NCI-H774 (cell line): ENCODE measurements at regions not wholly inside any gene's neighbourhood (a gene's known extent, or its start where the extent isn't known, plus 50 kb on each side); places are given as distances from the start of the nearest gene placed in this dataset.

Experiments used
- DNase-seq: peaks from one replicate; lab custom pipeline; 2025; lab: John Stamatoyannopoulos, UW

- DNase-seq = no peak
Observed at GRCh38 chr2:16615687-16616615, 49.7 kb downstream of the CYRIA start.

- DNase-seq = no peak
Observed at GRCh38 chr2:16615246-16615645, 50.4 kb downstream of the CYRIA start.

DNA sequence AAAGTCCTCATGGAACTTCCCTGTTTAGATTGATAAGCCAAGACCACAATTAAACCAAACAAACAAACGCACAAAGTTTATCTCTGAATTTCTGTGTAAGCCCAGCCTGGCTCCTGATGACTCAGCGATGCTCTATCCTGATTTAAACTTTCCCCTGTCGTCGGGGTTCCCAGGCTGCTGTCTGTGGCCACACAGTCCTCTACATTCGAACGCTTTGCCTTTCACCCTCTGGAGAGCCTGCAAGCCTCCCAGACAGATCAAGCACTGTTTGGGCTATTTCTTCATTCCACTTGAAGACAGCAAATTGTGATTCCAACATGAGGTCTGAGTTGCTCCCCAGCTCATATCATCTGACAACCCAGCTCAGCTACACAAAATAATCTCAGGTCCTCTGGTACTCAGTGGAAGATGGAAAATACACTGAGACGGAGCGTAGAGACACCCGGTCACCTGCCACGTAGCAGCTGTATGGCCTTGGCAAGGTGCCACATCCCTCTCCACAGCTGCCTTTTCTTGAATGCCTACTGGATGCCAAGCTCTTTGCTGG, 51.2 kb downstream of the CYRIA start:
- DNase-seq = no peak

DNA sequence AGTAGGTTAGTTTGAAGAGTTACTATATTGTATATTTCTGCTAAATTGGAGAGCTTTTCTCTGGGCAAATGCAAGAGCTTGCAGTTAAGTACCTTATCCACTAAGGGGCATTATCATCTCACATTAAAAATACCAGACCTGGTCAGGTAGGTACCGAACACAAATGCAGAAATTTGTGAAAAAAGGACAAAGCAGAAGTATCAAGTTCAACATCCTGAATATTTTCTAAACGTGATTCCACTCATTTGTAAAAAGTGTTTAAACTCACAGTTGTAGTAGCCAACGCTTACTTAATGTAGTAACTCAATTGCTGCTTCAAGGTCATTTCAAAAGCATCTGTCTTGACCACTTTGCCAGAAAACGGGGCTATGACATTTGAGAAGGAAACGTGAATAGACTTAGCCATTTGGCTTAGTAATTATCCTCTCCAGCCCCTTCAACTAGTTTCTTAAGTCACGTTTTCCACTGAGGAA, 52.1 kb downstream of the CYRIA start:
- no peak for DNase-seq

DNA sequence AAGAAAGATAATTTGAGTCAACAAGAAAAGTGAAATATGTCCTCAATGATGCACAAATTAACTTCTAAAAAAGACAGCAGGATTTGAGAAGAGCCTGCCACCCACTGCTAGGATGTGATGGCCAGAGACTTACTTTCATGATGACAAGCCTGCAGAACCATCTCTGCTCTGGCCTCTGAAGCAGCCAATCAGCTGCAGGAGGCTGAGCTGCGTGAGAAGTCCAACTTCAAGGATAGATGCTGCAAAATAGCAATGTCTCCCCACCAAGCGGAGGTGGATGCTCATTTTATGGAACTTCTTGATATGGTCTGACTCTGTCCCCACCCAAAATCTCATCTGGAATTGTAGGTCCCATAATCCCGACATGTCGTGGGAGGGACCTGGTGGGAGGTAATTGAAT, 53.1 kb downstream of the CYRIA start:
- no peak for DNase-seq

DNA sequence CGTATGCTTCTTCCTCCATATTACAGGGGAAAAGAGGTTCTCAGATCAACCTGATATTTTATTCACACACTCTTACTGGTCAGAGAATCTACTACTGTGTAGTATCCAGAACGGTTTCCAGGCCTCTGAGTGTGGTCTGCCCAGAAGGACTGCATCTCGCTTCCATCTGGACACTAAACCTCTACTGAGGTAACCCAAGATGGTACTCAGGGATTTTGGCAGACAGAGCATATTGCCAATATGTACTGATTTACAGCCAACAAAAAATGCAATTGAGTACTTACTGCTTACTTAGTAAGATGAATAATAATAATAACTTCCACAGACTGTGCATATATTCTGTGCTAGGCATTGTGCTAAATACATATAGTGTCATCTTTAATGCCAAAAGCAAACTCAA, 55.8 kb downstream of the CYRIA start:
- DNase-seq = no peak

DNA sequence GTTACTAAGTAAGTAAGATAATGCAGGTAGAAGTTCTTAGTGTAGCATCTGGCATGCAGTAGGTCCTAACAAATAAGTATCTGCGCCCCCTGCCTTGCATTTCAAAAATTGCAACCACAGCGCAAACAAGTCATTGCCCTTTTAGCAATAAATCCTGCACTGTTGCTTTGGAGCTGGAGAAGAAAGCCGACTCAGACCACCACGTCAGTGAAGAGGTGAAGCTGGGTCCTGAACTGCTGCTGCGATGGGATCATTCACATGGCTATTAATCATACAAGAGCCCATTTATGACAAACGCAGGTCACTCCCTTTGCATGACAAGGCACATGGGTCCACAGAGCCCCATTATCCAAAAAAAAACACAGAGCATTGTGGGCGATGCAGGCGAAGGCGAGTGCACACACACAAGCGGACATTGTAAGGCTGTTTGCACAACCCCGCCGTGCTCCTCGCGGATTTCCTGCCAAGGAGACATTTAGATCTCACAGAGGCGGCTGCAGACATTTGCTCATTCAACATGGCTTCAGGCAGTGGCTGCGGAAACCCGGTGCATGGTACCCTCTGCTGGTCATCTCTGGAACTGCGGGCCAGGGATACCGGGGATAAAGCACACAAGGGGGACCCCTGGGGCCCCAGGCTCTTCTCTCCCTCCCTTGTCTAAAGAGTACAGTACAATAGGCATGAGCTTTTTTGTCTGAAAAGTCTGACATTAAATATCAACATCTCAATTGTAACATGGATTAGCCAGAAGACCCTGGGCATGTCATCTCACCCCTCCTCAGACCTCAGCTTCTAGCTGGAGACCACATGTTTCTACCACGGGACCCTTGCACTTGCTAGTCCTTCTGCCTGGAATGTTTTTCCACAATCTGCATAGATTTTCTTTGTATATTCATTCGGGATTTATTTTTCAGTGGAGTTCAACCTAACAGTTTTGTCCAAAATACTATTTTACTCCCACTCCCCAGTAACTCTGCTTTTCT, 56.7 kb downstream of the CYRIA start:
- peak; percentile 53 for DNase-seq

- no peak for DNase-seq
Observed at GRCh38 chr2:16607301-16607700, 58.3 kb downstream of the CYRIA start.

GRCh38 chr2:16604236-16604635, 61.4 kb downstream of the CYRIA start:
- DNase-seq = no peak

DNA sequence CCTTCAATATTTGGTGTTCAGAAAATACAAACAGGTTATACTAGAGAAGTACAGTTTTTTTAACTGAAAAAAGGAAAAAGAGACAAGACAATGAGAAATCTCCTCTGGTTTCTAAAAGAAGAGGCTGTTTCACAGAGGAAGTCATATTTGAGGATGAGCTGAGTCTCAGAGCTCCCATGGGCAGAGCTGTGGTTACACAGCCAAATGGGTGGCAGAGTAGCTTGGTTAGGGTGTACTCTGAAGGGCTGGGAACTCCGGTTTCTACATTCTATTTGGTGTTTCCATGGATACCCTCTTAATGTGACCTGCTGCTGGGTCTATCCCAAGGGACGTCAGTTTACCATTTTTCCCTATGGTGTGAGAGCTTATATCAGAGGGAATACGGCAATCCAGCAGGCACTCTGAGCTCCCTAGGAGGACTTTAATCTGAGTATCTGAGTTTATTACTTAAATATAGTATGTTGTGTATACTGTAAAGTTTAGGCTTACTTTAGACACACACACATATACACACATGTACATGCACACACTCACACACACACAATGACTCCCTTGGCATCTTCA, 74.2 kb downstream of the CYRIA start:
- DNase-seq = no peak

DNA sequence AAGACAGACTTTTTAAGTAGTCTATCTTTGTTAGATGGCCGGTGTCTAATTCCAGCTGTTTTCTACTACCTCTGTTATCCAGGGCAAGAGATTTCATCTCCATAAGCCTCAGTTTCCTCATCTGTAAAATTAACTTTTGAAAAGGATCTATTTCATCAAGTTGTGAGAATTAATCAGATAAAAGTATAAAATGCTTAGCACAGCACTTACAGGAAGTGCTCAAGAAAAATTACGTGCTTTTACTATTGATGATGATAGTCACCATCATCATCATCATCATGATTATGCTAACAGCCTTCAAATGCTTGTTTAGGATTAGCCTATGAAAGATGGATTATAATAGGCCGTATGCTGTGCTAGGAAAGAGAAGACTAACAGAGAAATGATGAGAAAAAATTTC, 76.2 kb downstream of the CYRIA start:
- DNase-seq = no peak

- DNase-seq = no peak
Observed at GRCh38 chr2:16588565-16588964, 77.1 kb downstream of the CYRIA start.

- DNase-seq = no peak
Observed at GRCh38 chr2:16587601-16588000, 78.0 kb downstream of the CYRIA start.

DNA sequence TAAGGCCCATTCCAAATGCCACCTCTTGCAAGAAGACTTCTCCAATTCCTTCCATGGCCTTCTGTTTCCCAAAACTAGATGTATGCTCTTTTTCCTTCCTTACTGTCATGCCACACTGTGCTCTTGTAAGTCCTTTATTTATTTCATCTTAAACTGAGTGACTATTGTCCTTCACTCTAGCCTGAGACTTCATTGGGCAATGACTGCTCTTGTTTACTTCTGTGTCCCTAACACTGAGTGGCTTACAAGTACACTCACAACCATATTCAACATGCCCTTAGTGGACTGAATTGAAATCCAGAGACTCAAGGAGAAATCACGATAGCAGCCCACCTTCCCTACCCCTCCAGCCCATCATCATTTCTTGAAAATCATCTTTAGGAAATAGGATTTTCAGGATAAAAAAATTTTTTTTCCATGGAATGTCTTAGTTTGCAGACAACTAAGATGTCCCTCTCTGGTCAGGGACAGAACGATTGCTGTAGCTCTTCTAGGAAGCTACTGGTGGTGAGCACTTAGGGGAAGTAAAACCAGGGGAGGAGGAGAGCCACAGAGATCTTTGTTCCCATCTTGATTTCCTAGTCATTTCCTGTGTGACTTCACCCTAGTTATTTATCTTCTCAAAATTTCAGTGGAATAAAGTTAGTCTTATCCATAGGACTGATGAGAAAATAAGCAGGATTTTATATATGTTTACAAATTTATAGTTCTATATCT, 80.7 kb downstream of the CYRIA start:
- DNase-seq = no peak

DNA sequence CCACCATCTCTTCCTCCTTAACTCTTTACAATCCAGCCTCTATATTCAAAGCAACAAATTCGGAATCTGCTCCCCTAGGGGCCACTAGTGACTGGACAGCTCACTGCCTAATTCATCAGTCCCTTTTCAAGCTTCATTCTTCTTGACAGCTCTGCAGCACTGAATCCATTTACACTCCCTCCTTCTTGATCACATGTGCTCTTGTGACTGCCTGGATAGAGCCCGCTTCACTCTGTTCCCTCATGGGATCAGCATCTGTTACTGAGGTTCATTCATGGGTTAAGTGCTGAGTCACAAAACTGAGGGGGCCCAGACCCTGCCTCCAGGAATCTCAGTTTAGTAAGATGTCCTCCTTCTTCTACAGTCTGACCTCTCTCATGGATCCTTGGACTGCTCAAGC, 81.5 kb downstream of the CYRIA start:
- no peak for DNase-seq

DNA sequence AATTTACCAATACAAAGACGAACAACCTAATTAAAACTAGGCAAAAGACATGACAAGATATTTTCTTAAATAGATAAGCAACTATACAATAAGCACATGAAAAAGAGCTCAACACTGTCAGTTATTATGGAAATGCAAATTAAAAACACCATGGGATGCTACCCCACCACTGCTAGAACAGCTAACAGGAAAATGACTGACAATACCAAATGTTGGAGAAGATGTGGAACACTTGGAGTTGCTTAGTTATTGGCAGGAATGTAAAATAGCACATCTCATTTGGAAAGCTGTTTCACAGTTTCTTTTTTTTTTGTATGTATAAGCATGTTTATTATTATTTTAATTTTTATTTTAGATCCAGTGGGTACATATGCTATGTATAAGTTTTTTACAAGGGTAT, 84.4 kb downstream of the CYRIA start:
- DNase-seq = no peak

DNA sequence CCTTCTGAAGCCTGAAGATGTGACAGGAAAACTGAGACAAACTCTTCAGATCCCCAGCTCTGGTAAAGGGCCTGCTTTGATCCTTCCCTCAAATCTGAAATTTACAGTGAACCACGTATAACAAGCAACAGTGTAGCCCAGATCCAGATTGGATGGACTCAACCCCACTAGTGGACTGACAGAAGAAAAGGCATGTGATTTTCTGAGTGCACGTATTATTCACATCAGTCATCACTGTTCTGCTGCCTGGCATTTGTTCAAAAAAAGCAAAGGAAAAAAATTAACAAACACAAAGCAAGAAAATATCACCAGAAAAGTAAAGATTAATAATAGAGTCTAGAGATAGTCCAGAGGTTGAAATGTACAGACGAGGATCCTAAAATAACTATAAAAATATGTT, 87.6 kb downstream of the CYRIA start:
- no peak for DNase-seq

- DNase-seq = no peak
Observed at GRCh38 chr2:16570516-16570915, 95.1 kb downstream of the CYRIA start.

DNA sequence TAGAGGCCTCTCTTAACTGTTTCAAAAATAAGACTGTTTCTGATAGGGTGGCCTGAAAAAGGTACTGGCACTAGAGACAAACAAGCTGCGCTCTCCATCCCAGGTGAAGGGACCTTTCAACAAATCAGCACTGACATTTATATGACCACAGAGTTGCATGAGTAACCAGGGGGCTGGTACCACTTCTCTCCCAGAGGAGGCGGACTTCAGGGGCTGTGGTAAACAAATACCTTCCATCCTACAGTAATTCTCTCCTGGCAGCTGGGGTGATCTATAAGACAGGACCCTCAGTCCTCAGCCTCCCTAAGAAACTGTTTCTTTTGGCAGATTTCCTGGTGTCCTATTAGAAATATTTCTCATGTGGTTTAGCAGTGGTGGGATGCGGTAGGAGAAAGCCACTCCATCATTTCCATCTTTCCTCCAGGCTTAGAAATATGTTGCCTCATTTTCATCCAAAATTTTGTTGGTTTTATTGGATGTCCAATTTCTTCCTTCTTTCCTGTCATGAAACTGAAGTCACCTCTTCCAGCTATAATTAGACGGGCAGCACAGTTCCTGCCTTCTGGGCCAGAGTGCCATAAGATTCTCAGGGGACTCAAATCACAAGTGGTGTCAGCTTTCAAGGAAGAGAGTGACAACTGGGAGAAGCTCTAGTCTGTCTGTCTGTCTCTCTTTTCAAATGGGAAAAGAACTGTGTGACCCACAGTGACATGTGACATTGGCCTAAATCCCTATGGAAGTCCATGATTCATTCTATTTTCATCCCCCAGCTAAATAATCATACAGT, 96.4 kb downstream of the CYRIA start:
- no peak for DNase-seq

GRCh38 chr2:16566701-16567100, 98.9 kb downstream of the CYRIA start:
- DNase-seq = no peak

DNA sequence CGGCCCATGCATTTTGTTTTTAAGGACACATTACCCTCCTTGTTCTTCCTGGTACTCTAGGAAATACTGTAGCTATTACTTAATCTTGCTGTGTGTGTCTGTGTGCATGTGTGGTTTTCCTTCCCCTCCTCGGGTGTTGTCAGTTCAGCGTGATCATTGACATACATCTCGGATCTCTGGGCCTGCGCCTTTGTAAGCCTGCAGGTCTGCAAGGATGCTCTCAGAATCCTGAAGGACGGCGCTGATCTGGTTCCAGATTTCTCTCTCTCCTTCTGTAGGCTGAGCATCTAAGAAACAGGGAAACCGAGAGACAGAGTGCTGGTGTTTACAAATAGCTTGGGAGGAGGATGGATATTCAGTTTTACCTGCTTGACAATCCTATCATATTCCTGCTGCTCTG, 100.2 kb downstream of the CYRIA start:
- no peak for DNase-seq
